ENCODE measurements at regions not wholly inside any gene's neighbourhood (a gene's known extent, or its start where the extent isn't known, plus 50 kb on each side); places are given as distances from the start of the nearest gene placed in this dataset.

GRCh38 chr2:146981921-146982320 is 862.9 kb upstream of the ACVR2A start:
- H3K79me2 ChIP-seq (ENCODE audit: insufficient read depth, low read length): no peaks in the 10 kb centered on the region
- no peaks in the 10 kb centered on the region for H3K23me2 ChIP-seq (ENCODE audit: insufficient read length, low read depth, low read length, poor library complexity, severe bottlenecking)
- H2BK12ac ChIP-seq (ENCODE audit: insufficient read length, low read depth, low read length): no peak overlapping the region
- no peak overlapping the region for H2AFZ ChIP-seq (ENCODE audit: low read length)
- H3K4me3 Mint-ChIP-seq: no peak overlapping the region
- no peaks in the 10 kb centered on the region for H3K9me3 ChIP-seq (ENCODE audit: control insufficient read depth, low read depth, low read length)
- H4K5ac ChIP-seq (ENCODE audit: insufficient read length, low read depth, low read length): no peak overlapping the region
- no peak overlapping the region for H2AK5ac ChIP-seq (ENCODE audit: insufficient read length, low read length)
- H3K27ac Mint-ChIP-seq: no peak overlapping the region
- H3K4me1 ChIP-seq (ENCODE audit: insufficient read depth, low read length): peaks cover 5% of the 10 kb centered on the region
- H4K91ac ChIP-seq (ENCODE audit: insufficient read length, low read depth, low read length): no peak overlapping the region
- H2BK20ac ChIP-seq (ENCODE audit: low read depth, low read length, poor library complexity, severe bottlenecking): no peak overlapping the region
- no peak overlapping the region for H2BK120ac ChIP-seq (ENCODE audit: low read depth, low read length, poor library complexity, severe bottlenecking)
- no peak overlapping the region for H3K18ac ChIP-seq (ENCODE audit: insufficient read length, low read depth, low read length)
- no peaks in the 10 kb centered on the region for H3K79me1 ChIP-seq (ENCODE audit: insufficient read depth, low read depth, low read length, poor library complexity, severe bottlenecking)
- no peak overlapping the region for H2BK15ac ChIP-seq (ENCODE audit: low read depth, low read length)
- no peak overlapping the region for H3K9ac ChIP-seq (ENCODE audit: extremely low read depth, insufficient read length, low read length)
- peaks cover 5 to 12% of the 10 kb centered on the region in 2 experiments; a peak in 2 of 5 replicates for H3K9me3 Mint-ChIP-seq
- H3K27me3 ChIP-seq (ENCODE audit: insufficient read depth, low read length): no peaks in the 10 kb centered on the region
- no peak overlapping the region for H2BK5ac ChIP-seq (ENCODE audit: insufficient read length, low read length)
- H4K8ac ChIP-seq (replicated peaks; ENCODE audit: insufficient read length, low read depth, low read length): no peak overlapping the region
- no peak overlapping the region for H3K4ac ChIP-seq (ENCODE audit: low read depth, low read length)
- TF ChIP-seq, protein P1, sequence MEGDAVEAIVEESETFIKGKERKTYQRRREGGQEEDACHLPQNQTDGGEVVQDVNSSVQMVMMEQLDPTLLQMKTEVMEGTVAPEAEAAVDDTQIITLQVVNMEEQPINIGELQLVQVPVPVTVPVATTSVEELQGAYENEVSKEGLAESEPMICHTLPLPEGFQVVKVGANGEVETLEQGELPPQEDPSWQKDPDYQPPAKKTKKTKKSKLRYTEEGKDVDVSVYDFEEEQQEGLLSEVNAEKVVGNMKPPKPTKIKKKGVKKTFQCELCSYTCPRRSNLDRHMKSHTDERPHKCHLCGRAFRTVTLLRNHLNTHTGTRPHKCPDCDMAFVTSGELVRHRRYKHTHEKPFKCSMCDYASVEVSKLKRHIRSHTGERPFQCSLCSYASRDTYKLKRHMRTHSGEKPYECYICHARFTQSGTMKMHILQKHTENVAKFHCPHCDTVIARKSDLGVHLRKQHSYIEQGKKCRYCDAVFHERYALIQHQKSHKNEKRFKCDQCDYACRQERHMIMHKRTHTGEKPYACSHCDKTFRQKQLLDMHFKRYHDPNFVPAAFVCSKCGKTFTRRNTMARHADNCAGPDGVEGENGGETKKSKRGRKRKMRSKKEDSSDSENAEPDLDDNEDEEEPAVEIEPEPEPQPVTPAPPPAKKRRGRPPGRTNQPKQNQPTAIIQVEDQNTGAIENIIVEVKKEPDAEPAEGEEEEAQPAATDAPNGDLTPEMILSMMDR (conservative IDR thresholded peaks at IDR 0.05): no peak
- H3K14ac ChIP-seq (ENCODE audit: insufficient read depth, low read length): no peak overlapping the region
- H3K27me3 Mint-ChIP-seq (ENCODE audit: low read depth): no peaks in the 10 kb centered on the region
- H3K56ac ChIP-seq (ENCODE audit: insufficient read length, low read depth, low read length): no peak overlapping the region
- H4K20me1 ChIP-seq (ENCODE audit: control insufficient read depth, insufficient read depth, insufficient read length): no peaks in the 10 kb centered on the region
- H3K36me3 Mint-ChIP-seq (ENCODE audit: insufficient read depth in 1 of 3, low read depth in 3 of 3): peaks cover 0 to 19% (median 2%) of the 10 kb centered on the region in 3 experiments; a peak in 4 of 7 replicates
- H3K4me1 Mint-ChIP-seq: peaks cover 18% of the 10 kb centered on the region in 2 experiments
- no peak overlapping the region for H3K23ac ChIP-seq (ENCODE audit: insufficient read length, low read depth, low read length)
- H3K4me2 ChIP-seq (ENCODE audit: insufficient read depth, insufficient read length, low read length): no peak overlapping the region
- no peak overlapping the region for H3T11ph ChIP-seq (ENCODE audit: low read length)
- H3K27ac ChIP-seq (ENCODE audit: insufficient read length, low read depth, low read length): no peak overlapping the region
- no peak for DNase-seq
